ENCODE measurements at regions not wholly inside any gene's neighbourhood (a gene's known extent, or its start where the extent isn't known, plus 50 kb on each side); places are given as distances from the start of the nearest gene placed in this dataset.

- no peak for TF ChIP-seq CTCF (IDR thresholded peaks at IDR 0.05 in 8 of 11, conservative IDR thresholded peaks at IDR 0.05 in 3 of 11)
- TF ChIP-seq POLR2A (IDR thresholded peaks at IDR 0.05), result no peak
Observed at GRCh38 chr15:79598639-79599038, 166.5 kb downstream of the MINAR1 start.
